Kasumi-1 (cell line): ENCODE measurements at regions not wholly inside any gene's neighbourhood (a gene's known extent, or its start where the extent isn't known, plus 50 kb on each side); places are given as distances from the start of the nearest gene placed in this dataset.
"Not testable (repeated sequence)": the region's sequence is repeated elsewhere in the genome, so short reads cannot be mapped to it uniquely, and the experiment has no call there.

Experiments
- DNase-seq, 2 experiments: peaks; one replicate each; lab custom pipeline; 2025; lab: John Stamatoyannopoulos, UW

- no peak for DNase-seq
Observed at GRCh38 chr14:55807053-55807880, 227.3 kb downstream of the KTN1 start.

- no peak for DNase-seq
Observed at GRCh38 chr14:55807881-55808379, 227.9 kb downstream of the KTN1 start.

DNA sequence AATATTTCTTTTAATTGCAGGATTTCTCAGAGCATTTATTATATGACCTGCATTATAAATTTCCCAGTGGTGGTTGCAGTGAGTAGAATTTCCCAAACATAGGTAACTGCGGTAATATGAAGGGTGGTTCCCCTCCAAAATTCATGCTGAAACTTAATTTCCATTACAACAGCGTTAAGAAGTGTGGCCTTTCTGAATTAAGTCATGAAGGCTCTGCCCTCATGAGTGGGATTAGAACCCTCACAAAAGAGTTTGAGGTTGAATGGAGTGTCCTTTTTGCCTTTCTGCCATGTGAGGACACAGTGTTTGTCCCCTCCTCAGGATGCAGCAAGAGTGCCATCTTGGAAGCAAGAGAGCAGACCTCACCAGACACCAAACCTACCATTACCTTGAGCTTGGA is 233.6 kb downstream of the KTN1 start:
- DNase-seq: no peak

DNA sequence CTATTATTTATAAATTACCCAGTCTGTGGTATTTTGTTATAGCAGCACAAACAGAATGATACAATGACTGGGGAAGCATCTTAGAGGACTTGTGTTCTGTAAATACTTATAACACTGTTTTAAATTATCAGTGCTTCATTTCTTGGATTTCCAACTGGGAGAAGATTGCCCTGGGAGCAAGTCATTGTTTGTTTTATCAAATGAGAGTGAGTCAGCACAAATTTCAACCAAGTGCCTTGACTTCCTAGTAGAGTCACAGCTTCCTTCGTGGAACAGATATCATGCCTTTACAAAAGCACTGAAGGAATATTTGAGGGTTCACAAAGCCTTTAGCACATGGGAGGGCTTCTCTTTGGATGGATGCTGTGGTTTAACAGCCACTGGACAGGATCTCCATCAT is 234.1 kb downstream of the KTN1 start:
- no peak for DNase-seq

DNA sequence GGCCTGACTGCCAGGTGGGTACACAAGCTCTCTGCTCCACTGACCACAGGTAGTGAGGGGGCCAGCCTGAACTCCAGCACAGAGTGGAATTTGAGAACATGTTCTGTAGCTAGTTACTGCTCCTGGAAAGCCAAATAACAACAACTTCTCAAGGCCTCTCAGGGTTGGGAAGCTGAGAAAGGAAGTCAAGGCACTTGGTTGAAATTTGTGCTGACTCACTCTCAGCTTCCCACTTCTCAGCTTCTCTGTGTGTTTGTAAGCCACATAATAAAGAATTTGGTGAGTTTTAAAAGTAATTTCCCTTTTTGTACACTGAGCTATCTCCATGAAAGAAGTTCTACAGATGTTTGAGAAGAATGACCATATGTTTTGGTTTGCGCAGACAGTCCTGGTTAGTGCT is 234.9 kb downstream of the KTN1 start:
- DNase-seq: no peak

GRCh38 chr14:55816225-55816624 is 236.2 kb downstream of the KTN1 start:
- DNase-seq: no peak

- DNase-seq: no peak
Observed at GRCh38 chr14:55819610-55820304, 239.8 kb downstream of the KTN1 start.

DNA sequence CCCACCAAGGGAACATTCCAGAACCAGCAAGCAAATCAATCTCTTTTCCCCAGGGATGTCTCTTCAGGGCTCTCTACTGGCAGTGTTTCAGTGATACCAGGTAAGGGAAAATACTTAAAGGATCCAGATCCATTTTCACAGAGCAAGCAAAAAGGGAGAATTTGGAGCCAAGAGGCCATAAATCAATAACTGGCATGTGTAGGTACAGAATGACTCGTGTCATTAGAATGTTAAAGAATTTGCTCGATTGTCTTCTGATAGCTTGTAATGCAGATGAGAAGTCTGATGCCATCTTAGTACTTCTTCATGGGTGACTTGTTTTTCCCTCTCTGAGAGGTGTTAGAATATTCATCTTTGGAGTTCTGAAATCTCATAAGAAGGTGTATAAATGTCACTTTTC is 242.9 kb downstream of the KTN1 start:
- DNase-seq: no peak

GRCh38 chr14:55832122-55832911 is 252.3 kb downstream of the KTN1 start:
- DNase-seq: no peak

DNA sequence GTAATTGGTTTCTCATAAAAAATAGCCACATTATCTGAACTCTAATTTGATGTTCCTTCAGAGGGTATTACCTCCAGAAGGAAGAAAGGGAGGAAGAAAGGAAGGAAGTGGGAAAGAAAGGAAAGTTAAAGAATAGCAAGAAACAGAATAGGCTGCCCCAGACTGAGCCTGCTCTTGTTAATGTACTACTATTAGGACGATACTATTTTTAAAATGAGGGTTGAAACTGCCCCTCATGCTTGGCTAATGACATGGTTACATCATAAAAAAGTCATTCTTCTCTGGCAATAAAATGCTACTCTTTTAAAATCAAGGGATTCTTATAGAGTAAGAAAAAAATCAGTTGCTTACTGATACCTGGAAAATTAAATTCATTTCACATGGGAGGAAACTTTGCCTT is 253.0 kb downstream of the KTN1 start:
- DNase-seq: no peak

DNA sequence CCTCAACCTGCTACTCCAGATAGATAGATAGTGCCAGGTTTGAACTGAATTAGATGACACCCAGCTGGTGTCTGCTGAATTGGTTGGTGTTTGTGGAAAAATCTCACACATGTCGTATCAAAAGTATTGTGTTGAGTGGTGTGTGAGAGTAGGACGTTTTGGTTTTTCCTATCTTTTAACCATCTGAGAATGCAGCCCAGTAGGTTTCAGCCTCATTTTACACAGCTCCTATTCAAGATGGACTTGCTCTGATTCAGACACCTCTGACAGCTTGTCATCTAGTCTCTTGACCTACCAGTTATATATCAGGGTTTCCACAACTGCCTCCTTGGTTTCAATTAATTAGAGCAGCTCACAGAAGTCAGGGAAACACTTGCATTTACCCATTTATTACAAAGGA is 254.4 kb downstream of the KTN1 start:
- no peak for DNase-seq

DNA sequence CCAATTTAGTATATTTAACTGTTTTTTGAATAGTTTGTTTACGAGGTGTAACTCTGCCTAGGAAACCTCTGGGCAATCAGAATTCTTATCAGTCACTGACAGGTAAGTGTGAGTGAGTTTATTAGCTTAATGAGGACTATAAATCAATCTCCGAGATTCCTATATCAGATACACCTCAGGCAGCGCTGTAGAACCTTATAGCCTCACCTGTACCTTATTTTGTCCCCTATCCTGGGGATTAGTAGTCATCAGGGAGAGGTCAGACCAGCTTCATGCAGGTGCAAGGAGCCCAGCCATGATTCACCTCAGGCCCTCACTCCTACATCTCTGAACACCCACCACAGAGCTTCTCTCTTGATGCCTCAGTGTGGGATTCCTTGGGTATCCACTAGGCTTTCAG is 256.0 kb downstream of the KTN1 start:
- DNase-seq: no peak

DNA sequence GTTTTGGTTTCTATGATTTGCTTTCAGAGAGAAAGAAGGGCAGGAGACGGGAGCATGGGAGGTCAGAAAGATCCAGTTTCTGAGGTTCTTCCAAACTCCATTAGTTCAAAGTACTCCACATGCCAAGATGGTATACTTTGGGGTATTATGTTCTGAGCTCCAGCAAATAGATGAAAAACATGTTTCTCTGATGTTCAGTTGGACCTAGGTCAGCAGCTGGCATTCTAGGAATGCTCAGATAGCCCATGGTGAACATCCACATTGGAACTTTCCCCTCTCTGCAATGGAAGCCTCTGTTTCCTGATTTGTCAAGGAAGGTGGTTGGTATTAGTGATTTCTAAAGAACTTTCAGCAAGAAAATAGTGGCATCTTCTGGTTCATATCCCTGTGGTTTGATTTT is 257.5 kb downstream of the KTN1 start:
- DNase-seq: no peak

DNA sequence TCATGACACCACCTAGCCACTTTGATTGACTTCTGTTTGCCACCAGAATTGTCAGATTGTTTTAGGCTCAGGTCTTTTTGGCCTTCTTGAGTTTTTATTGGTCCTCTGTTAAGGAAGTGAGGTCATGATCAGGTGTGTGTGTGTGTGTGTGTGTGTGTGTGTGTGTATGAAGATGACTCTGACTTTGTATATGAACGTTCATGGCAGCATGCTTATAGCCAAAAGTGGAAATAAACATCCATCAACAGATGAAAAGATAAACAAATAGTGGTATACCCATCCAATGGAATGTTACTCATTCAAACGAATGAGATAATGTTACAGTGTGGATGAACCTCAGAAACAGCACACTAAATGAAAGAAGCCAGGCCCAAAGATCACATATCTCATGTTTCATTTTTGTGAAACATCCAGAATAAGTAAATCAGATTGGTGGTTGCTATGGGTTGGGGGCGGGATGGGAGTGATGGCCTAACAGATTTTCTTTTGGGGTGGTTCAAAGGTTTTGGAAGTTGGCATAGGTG is 258.6 kb downstream of the KTN1 start:
- no peak for DNase-seq

DNA sequence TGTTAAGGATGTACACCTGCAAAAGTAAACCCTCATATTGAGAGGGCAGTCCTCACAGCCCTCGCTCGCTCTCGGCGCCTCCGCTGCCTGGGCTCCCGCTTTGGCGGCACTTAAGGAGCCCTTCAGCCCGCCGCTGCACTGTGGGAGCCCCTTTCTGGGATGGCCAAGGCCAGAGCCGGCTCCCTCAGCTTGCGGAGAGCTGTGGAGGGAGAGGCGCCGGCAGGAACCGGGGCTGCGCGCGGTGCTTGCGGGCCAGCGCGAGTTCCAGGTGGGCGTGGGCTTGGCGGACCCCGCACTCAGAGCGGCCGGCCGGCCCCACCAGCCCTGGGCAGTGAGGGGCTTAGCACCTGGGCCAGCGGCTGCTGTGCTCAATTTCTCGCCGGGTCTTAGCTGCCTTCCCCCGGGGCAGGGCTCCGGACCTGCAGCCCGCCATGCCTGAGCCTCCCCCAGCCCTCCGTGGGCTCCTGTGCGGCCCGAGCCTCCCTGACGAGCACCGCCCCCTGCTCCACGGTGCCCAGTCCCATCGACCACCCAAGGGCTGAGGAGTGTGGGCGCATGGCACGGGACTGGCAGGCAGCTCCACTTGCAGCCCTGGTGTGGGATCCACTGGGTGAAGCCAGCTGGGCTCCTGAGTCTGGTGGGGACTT is 259.4 kb downstream of the KTN1 start:
- not testable (repeated sequence) for DNase-seq

DNA sequence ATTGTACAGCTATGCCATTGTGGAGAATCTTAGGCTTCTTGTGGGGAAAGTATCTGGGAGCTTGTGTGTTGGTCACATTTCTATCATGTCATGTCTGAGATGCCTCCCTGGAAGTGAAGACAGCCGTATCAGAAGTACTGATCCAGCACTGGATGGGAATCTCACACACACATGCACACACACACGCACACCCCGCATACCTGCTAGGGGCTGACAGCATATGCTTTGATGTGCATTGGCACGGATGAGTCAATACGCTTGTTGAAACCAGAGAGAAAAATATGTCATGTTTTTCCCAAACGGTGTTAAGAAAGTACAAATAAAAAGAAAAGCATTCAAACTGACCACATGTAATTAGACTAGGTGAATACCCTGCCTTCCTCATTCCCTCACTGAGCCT is 260.8 kb downstream of the KTN1 start:
- no peak for DNase-seq

- DNase-seq: no peak
Observed at GRCh38 chr14:55841625-55842024, 261.6 kb downstream of the KTN1 start.

GRCh38 chr14:55843718-55844403 is 263.9 kb downstream of the KTN1 start:
- no peak for DNase-seq

GRCh38 chr14:55845963-55846825 is 266.2 kb downstream of the KTN1 start:
- DNase-seq: no peak

DNA sequence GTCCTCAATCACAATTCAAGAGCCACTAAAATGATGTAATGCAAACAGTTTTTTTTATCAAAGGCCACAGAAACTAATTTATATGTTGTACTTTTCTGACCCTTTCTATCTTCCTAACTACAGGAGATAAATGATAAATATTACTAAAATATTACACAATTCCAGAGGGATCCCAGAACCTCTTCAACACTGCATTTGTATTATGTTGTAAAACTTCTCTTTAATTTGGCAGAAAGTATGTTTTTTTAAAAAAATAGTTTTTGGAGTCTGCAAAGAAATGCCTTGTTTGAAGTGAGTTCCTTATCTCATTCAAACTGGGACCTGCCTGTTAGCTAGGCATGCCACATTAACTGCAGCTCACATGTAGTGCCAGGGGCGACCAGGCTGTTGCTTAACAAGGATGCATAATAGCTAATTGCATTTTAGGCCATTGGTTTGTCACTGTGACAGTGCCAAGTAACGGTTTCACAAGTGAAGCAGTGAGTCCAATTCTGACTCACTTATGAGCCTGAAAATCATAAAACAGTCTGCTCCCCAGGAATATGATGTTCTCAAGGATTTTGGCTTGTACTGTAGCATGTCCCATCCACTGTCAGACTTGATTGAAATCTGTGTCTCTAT is 266.9 kb downstream of the KTN1 start:
- no peak for DNase-seq
